Fibroblast of villous mesenchyme (primary cell): ENCODE measurements at regions not wholly inside any gene's neighbourhood (a gene's known extent, or its start where the extent isn't known, plus 50 kb on each side); places are given as distances from the start of the nearest gene placed in this dataset.

Experiments used
- DNase-seq: peaks from one replicate; pipeline ENCODE4 v3.0.0-alpha.2; 2010; ENCODE audit warnings: low read depth
- H3K4me3 ChIP-seq: 2 replicates; pipeline ENCODE4 v1.5.1; 2011; ENCODE audit warnings: low read depth, mild to moderate bottlenecking, low read length
- TF ChIP-seq, protein P1 (sequence below): IDR thresholded peaks from 2 replicates; pipeline ENCODE4 v1.5.1; 2012; ENCODE audit warnings: low read depth, mild to moderate bottlenecking, low read length; ENCODE audit not compliant: insufficient read depth

DNA sequence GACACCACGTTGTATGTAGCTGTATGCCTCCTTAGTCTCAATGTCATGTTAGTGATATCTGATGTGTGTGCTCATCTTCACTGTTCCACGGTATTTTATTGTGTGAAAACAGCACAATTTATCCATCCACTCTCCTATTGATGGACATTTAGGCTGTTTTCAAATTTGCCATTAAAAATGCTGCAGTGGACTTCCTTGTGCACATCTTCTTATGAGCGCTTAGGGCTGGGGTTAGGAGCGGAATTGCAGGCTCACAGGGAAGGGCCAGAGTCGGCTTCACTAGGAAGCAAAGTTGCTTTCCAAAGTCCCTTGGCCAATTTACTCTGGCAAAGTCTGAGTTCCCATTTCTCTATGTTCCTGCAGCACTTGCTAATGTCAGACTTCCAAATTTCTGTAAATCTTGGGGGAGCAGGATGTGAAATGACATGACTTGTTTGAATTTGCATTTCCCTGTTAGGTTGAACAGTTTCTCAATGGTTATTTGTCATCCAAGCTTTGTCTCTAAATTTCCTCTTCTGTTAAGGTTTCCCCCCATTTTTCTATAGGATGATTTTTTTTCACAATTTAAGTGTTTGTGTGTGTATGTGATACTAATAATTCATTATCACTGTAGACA, 75.4 kb downstream of the MYEOV start:
- TF ChIP-seq, protein P1, sequence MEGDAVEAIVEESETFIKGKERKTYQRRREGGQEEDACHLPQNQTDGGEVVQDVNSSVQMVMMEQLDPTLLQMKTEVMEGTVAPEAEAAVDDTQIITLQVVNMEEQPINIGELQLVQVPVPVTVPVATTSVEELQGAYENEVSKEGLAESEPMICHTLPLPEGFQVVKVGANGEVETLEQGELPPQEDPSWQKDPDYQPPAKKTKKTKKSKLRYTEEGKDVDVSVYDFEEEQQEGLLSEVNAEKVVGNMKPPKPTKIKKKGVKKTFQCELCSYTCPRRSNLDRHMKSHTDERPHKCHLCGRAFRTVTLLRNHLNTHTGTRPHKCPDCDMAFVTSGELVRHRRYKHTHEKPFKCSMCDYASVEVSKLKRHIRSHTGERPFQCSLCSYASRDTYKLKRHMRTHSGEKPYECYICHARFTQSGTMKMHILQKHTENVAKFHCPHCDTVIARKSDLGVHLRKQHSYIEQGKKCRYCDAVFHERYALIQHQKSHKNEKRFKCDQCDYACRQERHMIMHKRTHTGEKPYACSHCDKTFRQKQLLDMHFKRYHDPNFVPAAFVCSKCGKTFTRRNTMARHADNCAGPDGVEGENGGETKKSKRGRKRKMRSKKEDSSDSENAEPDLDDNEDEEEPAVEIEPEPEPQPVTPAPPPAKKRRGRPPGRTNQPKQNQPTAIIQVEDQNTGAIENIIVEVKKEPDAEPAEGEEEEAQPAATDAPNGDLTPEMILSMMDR, result no peak
- DNase-seq, result no peak
- H3K4me3 ChIP-seq, result no peak overlapping the region

DNA sequence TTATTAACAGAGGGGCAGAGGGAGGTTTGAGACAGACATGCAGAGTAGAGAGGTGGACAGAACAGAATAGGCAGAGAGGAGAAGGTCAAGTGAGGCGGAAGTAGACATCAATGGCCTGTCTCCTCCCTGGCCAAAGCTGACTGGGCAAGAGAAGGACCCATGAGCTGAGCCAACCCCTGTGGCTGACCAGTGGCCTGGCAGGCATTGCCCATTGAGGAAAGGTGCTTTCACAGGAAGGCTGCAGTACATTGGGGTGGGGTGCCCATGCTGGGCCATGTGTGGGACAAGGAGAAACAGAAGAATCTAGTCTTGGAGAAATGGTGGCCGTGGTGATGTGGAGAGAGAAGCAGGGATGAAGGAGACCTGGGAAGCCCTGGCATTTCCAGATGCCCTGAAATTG, 76.0 kb downstream of the MYEOV start:
- no peak overlapping the region for H3K4me3 ChIP-seq
- TF ChIP-seq, protein P1, result no peak
- DNase-seq, result no peak

GRCh38 chr11:69370984-69371709, 77.2 kb downstream of the MYEOV start:
- TF ChIP-seq, protein P1, result no peak
- no peak for DNase-seq
- no peak overlapping the region for H3K4me3 ChIP-seq

DNA sequence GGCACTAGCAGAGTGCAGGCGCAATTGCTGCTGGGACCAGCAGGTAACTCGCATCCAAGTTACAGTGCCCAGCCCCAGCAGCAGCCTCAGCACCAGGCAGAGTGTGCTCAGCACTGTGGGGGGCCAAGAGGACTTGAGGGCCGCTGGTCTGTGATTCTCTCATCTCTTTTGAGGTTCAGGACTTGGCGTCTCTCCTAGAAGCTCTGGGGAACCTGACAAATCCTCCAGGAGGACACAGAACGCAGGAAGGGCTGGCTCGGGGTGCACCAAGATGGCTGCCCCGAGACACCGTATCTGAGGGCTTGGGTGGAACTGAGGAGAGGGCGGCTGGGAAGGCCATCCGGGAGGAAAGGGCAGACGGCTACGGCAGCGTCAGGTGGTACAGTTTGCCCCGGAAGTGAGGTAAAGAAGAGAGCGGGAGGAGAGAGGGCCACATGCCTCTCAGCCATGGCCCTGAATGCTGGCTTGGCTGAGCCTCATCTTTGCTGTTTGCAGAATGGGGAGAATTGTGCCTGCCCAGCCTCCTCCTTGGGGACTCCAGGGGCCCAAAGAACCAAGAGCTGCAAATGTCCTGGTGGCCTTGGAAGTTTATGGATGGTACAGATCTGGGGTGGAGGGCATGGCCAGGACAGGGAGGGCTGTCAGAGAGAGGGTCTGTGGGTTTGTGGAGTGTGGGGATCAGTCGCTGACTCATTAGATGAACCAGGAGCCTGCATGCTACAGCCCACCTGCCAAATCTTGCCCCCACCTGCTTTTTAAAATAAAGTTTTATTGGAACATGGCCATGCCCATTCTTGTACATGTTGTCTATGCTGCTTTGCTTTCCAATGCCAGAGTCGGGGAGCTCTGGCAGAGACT, 78.0 kb downstream of the MYEOV start:
- no peak for DNase-seq
- TF ChIP-seq, protein P1, result no peak
- H3K4me3 ChIP-seq, result no peak overlapping the region

DNA sequence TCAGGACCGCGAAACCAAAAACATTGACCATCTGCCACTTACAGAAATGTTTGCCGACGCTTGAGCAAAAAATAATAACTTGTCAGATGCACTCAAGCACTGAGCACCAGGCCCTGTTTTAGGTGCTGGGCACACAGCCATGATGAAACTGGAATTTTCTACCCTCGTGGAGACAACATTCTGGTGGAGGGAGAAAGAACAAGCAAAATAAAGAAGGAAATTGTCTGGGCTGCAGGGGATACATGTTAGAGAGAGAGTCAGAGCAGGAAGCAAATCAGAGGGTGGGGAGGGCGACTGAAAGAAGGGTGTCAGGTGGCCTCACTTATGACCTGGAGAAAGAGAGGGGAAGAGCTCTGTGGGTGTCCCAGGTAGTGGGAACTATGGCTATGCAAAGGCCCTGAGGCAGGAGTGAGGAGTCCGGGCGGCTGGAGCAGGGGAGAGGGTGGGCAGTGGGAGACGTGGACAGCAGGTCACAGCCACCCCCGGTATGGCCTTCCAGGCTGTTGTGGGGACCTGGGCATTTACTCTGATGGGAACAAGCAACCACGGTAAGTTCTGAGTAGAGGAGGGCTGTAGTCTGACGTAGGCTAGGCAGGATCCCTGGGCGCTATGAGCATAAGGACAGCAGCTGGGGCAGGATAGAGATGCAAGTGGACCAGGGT, 78.8 kb downstream of the MYEOV start:
- TF ChIP-seq, protein P1, result no peak
- no peak for DNase-seq
- H3K4me3 ChIP-seq, result no peak overlapping the region

GRCh38 chr11:69373251-69373635, 79.3 kb downstream of the MYEOV start:
- no peak overlapping the region for H3K4me3 ChIP-seq
- TF ChIP-seq, protein P1, result no peak
- DNase-seq, result no peak
